ENCODE measurements at regions not wholly inside any gene's neighbourhood (a gene's known extent, or its start where the extent isn't known, plus 50 kb on each side); places are given as distances from the start of the nearest gene placed in this dataset.

DNA sequence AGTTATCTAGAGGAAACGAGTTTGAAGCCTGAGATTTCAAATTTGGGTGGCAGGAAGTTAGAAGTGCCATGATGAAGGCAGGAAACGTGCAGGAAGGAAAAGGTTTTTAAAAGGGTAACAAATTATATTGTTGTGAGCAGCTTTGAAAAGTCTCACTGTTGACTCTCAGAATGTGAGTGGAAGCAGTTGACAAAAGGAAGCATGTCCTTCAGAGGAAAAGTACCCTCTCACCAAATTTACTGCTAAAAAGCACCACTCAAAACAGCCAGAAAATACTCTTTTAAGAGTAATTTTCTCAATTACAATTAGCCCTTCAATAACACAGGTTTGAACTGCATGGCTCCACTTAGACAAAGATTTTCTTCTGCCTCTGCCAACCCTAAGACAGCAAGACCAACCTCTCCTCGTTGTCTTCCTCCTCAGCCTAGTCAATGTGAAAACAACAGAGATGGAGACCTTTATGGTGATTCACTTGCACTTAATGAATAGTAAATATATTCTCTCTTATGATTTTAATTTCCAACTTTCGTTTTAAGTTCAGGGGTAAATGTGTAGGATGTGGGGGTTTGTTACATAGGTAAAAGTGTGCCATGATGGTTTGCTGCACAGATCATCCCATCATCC is 117.1 kb upstream of the LIPC start:
- Histone ChIP-seq H3K4me1 (ENCODE audit: insufficient read depth, low read length) (peaks cover 11% of the 10 kb centered on the region), H2AFZ (ENCODE audit: low read length) (no peak overlapping the region), H3K4me3 (replicated peaks in 1 of 3; ENCODE audit: insufficient read depth in 1 of 3, low read depth in 2 of 3, low read length in 3 of 3) (no peak overlapping the region), H4K20me1 (ENCODE audit: insufficient read depth, low read length) (no peaks in the 10 kb centered on the region), H3K27ac (ENCODE audit: extremely low read length, insufficient read depth, low read length) (no peak overlapping the region), H3K79me2 (ENCODE audit: insufficient read depth, low read length) (no peaks in the 10 kb centered on the region), H3K9me3 (ENCODE audit: low read length) (no peaks in the 10 kb centered on the region), H3K4me2 (ENCODE audit: low read depth, low read length) (no peak overlapping the region), H3K36me3 (replicated peaks in 1 of 2; ENCODE audit: control insufficient read depth in 1 of 2, insufficient read depth in 2 of 2, low read length in 2 of 2) (no peaks in the 10 kb centered on the region), H3K27me3 (ENCODE audit: control insufficient read depth in 1 of 2, insufficient read depth in 2 of 2, low read length in 2 of 2) (no peaks in the 10 kb centered on the region), H3K9ac (ENCODE audit: insufficient read depth, low read depth, low read length) (no peak overlapping the region)
- 39% methylated on average over 4 of the region's 4 CpGs for WGBS (ENCODE audit: low lambda C conversion rate)
- no peak for TF ChIP-seq RBFOX2 (IDR thresholded peaks at IDR 0.05; ENCODE audit: low read depth, low read length)
- TF ChIP-seq THYN1 (CRISPR knock-in tag; IDR thresholded peaks at IDR 0.05; ENCODE audit: borderline replicate concordance, low read depth), result no peak
- TF ChIP-seq ZNF784 (CRISPR knock-in tag; IDR thresholded peaks at IDR 0.05; ENCODE audit: borderline replicate concordance), result no peak
- TF ChIP-seq, protein P1, sequence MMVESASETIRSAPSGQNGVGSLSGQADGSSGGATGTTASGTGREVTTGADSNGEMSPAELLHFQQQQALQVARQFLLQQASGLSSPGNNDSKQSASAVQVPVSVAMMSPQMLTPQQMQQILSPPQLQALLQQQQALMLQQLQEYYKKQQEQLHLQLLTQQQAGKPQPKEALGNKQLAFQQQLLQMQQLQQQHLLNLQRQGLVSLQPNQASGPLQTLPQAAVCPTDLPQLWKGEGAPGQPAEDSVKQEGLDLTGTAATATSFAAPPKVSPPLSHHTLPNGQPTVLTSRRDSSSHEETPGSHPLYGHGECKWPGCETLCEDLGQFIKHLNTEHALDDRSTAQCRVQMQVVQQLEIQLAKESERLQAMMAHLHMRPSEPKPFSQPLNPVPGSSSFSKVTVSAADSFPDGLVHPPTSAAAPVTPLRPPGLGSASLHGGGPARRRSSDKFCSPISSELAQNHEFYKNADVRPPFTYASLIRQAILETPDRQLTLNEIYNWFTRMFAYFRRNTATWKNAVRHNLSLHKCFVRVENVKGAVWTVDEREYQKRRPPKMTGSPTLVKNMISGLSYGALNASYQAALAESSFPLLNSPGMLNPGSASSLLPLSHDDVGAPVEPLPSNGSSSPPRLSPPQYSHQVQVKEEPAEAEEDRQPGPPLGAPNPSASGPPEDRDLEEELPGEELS (CRISPR knock-in tag; IDR thresholded peaks at IDR 0.05), result no peak
- TF ChIP-seq MIXL1 (CRISPR knock-in tag; IDR thresholded peaks at IDR 0.05), result no peak
- no peak for TF ChIP-seq ZBTB7A (CRISPR knock-in tag; IDR thresholded peaks at IDR 0.05)
- TF ChIP-seq RAD51 (IDR thresholded peaks at IDR 0.05; ENCODE audit: borderline replicate concordance), result no peak
- no peak for TF ChIP-seq RERE (CRISPR knock-in tag; IDR thresholded peaks at IDR 0.05; ENCODE audit: low read depth)
- no peak for TF ChIP-seq EHMT2 (IDR thresholded peaks at IDR 0.05; ENCODE audit: borderline replicate concordance, low read depth, low read length)
- intact Hi-C loops (cut with micrococcal nuclease; ENCODE audit: unreplicated experiment), result no loop called here
- no peak for ATAC-seq
- no TSS peak for BruUV-seq (replicated peaks)
- FAIRE-seq, result no peak
- POLR2A ChIA-PET, result no interaction called here
- no peak for DNase-seq (ENCODE audit: low spot score)
- CTCF ChIA-PET (ENCODE audit: low intra/inter-chr PET ratio, low total read pairs), result no interaction called here
- in situ Hi-C loops (cut with HindIII; ENCODE audit: extremely low pct_ligation_motif_present, low pct_unique_long_range_greater_than_20kb), result no loop called here
